H7 (cell line): ENCODE measurements at regions not wholly inside any gene's neighbourhood (a gene's known extent, or its start where the extent isn't known, plus 50 kb on each side); places are given as distances from the start of the nearest gene placed in this dataset.
"Not testable (repeated sequence)": the region's sequence is repeated elsewhere in the genome, so short reads cannot be mapped to it uniquely, and the experiment has no call there.

Experiments
- DNase-seq: peaks from one replicate; pipeline ENCODE4 v3.0.0; 2012
- H3K27me3 ChIP-seq: 2 replicates; pipeline ENCODE4 v1.6.0; 2011; ENCODE audit warnings: mild to moderate bottlenecking, low read length; ENCODE audit not compliant: control insufficient read depth, insufficient read depth
- H3K36me3 ChIP-seq: replicated peaks from 2 replicates; pipeline ENCODE4 v1.5.1; 2011; ENCODE audit warnings: low read length; ENCODE audit not compliant: control insufficient read depth, insufficient read depth
- H3K4me3 ChIP-seq: 2 replicates; pipeline ENCODE4 v1.5.1; 2011; ENCODE audit warnings: low read depth, mild to moderate bottlenecking, control low read depth, low read length, moderate library complexity; ENCODE audit not compliant: insufficient read depth

DNA sequence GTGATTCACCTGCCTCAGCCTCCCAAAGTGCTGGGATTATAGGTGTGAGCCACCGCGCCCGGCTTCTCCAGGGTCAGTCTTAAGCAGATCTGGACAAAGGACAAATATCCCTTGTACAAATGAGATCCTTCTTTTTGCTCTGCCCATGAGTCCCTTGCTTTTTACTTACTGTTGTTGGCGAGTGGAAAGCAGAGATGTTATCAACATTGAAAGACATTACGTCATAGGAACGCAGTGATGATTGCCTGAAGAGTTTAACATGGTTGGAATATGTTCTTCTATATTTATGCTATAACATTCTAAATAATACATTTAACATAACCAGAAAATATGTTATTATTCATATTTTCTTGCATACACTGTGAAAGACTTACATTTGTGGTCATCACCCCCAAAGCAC lies 644.3 kb upstream of the LRRN3 start:
- H3K27me3 ChIP-seq = no peaks in the 10 kb centered on the region
- H3K4me3 ChIP-seq = no peak overlapping the region
- no peaks in the 10 kb centered on the region for H3K36me3 ChIP-seq
- no peak for DNase-seq

DNA sequence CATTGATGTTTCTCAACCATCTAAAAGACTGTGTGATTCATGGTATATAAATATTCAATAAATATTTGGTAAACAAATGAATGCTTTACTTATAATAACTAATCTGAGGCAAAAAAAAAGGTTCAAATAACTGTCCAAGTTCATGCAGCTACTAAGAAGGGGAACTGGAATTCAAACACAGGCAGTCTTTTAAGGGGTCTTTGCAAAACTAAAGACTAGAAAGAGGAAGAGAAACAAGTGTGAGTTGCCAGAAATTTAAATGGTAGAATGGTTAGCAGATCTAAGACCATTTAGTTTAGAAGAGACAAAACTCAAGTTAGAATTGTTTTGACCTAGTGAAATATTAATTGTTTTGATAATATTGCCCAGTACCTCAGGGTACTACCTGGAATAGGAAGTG lies 642.0 kb upstream of the LRRN3 start:
- Histone ChIP-seq H3K4me3 (no peak overlapping the region), H3K36me3 (no peaks in the 10 kb centered on the region), H3K27me3 (no peaks in the 10 kb centered on the region)
- DNase-seq = no peak

DNA sequence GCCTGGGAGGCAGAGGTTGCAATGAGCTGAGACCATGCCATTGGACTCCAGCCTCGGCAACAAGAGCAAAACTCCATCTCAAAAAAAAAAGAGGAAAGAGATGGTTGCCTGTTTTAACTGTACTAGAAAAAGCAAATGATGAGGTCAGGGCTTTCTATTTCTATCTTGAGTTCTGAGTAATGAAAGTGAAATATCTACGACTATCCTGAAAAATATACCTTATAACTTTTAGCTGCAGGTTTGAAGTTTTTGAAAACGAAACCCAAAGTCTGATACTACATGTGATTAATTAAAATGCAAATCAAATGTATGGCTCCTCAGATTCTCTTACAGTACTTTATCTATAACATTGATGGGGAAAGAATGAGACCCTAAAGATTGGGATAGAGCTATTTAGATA lies 636.2 kb upstream of the LRRN3 start:
- no peak for DNase-seq
- no peaks in the 10 kb centered on the region; the same call in 1 of the 2 replicates for H3K36me3 ChIP-seq

DNA sequence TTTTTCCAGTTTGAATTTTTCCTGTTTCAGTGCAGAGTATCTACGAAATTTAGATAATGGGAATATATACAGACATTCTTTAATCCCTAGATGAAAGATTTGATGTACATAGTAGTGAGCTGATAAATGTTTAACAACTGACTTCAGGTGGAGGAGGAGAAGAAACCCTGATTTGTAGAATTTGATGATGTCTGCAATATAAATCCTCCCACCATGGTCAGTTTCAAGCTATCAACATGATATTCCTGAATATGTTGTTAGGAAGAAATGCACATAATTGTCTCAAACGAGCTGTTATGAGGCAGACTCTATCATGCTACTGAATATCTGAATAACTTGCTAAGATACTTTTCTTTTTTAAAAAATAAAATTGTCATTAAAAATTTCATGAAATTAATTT lies 629.3 kb upstream of the LRRN3 start:
- no peaks in the 10 kb centered on the region for H3K27me3 ChIP-seq
- no peak for DNase-seq
- H3K36me3 ChIP-seq = no peaks in the 10 kb centered on the region
- H3K4me3 ChIP-seq = no peak overlapping the region

More for the DNA sequence above, 636.2 kb upstream of the LRRN3 start:
- H3K27me3 ChIP-seq = no peaks in the 10 kb centered on the region
- no peak overlapping the region for H3K4me3 ChIP-seq

DNA sequence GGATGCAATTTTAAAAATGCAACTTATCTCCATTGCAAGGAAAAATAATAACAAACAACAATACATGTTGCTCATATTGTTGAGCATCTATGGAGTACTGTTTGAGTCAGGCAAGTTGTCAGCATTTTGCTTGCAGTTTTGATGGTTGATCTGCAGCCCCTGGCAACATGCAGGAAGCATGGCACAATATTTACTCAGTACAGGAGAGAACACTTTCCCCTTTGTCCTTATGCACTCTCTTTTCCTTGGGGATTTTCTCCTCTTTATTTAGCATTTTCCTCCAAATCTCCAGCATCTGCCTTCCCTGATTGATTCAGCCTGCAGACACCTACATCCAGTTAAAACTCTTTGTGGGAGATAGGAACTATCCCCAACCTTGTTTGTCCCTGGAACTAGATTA lies 620.5 kb upstream of the LRRN3 start:
- Histone ChIP-seq H3K27me3 (no peaks in the 10 kb centered on the region), H3K4me3 (no peak overlapping the region), H3K36me3 (no peaks in the 10 kb centered on the region)
- no peak for DNase-seq

DNA sequence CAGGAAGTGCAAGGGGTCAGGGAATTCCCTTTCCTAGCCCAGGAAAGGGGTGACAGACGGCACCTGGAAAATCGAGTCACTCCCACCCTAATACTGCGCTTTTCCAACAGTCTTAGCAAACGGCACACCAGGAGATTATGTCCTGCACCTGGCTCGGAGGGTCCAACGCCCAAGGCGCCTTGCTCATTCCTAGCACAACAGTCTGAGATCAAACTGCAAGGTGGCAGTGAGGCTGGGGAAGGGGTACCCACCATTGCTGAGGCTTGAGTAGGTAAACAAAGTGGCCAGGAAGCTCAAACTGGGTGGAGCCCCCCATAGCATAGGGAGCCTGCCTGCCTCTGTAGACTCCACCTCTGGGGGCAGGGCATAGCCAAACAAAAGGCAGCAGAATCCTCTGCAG lies 618.5 kb upstream of the LRRN3 start:
- H3K27me3 ChIP-seq, DNase-seq, H3K36me3 ChIP-seq, H3K4me3 ChIP-seq: not testable (repeated sequence)

DNA sequence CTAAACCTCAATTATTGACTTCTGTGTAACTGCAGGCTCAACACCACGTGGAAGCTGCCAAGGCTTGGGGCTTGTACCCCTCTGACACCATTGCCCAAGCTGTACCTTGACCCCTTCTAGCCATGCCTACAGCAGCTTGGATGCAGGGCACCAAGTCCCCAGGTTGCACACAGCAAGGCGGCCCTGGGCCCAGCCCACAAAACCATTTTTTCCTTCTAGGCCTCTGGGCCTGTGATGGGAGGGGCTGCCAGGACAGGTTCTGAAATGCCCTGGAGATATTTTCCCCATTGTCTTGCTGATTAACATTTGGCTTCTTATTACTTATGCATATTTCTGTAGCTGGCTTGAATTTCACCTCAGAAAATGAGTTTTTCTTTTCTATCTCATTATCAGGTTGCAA lies 610.0 kb upstream of the LRRN3 start:
- H3K36me3 ChIP-seq = no peaks in the 10 kb centered on the region
- no peaks in the 10 kb centered on the region for H3K27me3 ChIP-seq
- no peak for DNase-seq
- H3K4me3 ChIP-seq = no peak overlapping the region

DNA sequence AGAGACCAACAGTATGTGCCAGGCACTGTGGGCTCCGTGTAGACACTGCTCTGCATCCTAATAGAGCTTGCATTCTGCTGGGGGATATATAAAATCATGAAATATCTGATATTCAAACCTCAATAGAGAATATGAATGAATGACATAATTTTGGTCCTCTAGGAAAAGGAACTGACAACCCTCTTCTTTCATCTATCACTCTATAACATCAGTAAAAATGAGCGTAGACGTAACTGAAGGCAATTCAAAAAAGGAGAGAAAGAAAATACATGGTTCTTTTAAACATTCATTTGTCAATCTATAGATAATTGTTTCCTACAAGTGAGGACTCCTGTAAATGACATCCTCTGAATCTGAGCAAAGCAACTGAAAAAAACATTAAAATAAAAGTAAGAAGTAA lies 607.4 kb upstream of the LRRN3 start:
- Histone ChIP-seq H3K36me3 (no peaks in the 10 kb centered on the region), H3K4me3 (no peak overlapping the region), H3K27me3 (no peaks in the 10 kb centered on the region)
- DNase-seq = no peak

DNA sequence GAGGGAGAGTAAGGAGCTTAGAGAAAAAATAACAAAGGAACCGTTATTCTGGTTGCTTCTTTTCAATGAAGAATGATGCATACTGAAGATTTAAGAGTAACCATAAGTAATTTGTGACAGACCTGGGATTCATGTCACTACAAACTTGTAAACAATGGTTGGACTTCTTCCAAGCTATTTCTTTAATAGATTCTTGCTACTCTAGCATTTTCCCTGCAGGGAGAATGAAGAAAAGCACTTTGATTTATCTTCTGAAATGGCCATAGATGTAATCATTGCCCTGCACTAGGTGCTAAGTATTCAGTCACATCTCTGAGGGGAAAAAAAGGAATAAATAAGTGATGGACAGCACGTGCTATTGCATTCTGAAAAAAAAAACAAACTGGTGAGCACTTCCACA lies 606.6 kb upstream of the LRRN3 start:
- Histone ChIP-seq H3K4me3 (no peak overlapping the region), H3K27me3 (no peaks in the 10 kb centered on the region), H3K36me3 (no peaks in the 10 kb centered on the region)
- no peak for DNase-seq

DNA sequence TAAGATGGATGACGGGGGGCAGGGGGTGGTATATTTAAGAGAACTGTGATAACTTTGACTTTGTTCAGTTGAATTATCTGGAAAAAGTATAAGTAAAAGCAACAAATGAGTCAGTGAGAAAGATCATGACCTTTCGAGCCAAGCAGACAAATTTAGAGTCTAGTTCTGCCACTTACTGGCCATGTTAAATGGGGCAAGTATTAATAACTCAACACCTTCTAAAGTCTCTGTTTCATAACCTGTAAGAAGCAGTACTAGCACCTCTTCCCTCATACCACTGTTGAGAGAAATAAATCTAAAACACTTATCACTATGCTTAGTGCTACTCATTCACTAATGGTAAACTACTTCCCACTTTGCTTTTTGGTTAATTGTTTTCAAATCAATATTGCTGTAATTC lies 604.4 kb upstream of the LRRN3 start:
- no peaks in the 10 kb centered on the region for H3K36me3 ChIP-seq
- H3K4me3 ChIP-seq = no peak overlapping the region
- H3K27me3 ChIP-seq = no peaks in the 10 kb centered on the region
- DNase-seq = no peak

DNA sequence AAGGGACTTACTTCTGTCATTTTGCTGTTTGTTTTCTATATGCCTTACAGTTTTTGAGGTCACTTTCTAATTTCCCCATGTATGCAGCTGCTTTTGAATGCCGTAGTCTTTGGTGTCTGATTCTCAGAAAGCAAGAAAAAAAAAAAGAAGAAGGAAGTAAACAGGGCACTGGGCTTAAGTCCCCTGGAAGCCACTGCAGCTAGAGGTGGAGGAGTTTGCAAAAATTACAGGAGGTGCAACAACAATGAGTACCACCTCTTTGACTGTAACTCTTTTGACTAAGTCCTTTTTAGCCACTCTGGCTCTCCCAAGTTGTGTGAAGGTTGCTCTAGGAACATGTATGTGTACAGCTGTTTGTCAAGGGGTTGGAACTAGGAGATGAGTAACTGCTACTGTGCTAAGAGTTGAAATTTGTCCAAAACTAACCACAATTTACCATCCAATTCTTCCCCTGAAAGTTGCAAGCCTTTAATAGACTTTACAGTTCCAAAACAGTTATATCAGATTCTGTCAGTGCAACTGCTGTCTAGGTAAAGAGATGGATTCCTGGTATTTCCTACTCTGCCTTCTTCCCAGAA lies 588.0 kb upstream of the LRRN3 start:
- no peaks in the 10 kb centered on the region for H3K36me3 ChIP-seq
- no peak overlapping the region for H3K4me3 ChIP-seq
- no peak for DNase-seq
- no peaks in the 10 kb centered on the region for H3K27me3 ChIP-seq

DNA sequence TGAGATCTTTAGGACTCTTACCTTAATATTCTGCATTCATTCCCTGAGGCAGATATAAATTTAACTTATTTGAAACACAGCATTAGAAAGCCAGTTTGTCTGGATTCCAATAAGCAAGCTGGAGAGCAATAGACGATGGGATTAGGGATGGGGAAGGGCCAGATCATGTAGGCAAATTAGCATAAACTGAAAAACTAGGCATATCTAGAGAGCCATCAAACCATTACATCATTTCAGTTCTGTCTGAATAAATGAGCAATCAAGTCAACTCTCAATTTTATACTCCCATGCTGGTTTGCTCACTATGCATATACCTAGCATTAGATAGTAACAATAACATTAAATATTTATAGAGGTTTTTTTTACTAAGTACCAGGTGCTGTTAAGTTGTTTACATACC lies 583.6 kb upstream of the LRRN3 start:
- Histone ChIP-seq H3K4me3 (no peak overlapping the region), H3K27me3 (no peaks in the 10 kb centered on the region), H3K36me3 (no peaks in the 10 kb centered on the region)
- DNase-seq = no peak

DNA sequence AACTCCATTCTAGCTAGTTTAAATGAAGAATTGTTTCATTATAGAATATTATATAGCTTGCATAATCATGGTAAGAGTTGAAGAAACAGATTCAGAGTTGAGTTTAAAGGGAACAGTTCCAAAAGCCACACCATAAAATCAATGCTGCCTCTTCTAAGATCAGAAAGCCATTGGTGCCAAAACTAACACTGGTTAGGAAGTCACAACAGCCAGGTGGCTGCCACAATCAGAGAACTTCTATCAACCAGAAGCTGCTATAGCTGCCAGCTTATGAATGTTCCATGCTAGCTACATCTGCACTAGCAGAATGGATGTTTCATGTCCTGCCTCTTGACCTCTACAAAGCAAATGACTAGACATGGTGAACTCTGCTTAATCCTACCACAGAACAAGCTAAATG lies 583.1 kb upstream of the LRRN3 start:
- Histone ChIP-seq H3K36me3 (no peaks in the 10 kb centered on the region), H3K27me3 (no peaks in the 10 kb centered on the region), H3K4me3 (no peak overlapping the region)
- no peak for DNase-seq

DNA sequence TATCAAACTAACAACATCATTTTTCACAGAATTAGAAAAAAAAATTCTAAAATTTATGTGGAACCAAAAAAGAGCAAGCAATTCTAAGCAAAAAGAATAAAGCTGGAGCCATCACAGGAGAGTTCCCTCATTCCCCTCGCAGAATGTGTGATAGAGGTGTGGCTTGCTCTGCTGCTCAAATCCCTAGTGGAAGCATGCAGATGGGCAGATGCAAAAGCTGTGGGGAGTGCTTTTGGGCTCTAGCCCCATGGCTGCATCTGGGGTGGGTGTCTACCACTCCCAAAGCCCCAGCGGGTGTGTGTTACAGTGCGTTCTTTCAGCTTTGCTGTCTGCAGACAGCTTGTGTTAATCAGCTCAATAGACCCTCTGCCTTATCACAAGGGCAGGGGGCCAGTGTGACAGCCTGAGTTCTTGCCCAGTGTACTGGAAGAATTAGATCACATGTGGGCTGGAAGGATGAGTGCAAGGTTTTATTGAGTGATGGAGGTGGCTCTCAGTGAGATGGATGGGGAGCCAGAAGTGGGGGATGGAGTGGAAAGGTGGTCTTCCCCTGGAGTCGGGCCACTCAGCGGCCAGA lies 575.9 kb upstream of the LRRN3 start:
- H3K4me3 ChIP-seq, H3K27me3 ChIP-seq, H3K36me3 ChIP-seq, DNase-seq: not testable (repeated sequence)

DNA sequence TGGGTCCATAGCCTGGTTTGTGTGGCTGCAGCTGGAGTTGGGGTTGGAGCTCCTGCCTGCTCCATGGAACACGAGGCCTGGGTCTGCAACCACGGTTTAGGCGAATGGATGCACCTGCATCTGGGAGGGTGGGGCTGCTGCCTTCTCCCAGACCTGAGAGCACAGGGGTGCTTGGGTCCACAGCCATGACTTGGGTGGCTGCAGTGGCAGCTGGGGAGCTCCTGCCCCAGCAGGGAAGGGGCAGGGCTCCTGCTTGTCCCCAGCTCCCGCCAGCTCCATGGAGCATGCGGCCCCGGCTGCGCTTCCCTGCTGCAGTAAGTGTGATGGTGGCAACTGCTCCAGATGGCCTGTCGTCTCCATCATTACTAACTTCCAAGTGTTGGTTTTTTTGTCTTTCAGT lies 571.1 kb upstream of the LRRN3 start:
- H3K27me3 ChIP-seq = no peaks in the 10 kb centered on the region
- H3K36me3 ChIP-seq = no peaks in the 10 kb centered on the region
- DNase-seq = no peak
- no peak overlapping the region for H3K4me3 ChIP-seq

DNA sequence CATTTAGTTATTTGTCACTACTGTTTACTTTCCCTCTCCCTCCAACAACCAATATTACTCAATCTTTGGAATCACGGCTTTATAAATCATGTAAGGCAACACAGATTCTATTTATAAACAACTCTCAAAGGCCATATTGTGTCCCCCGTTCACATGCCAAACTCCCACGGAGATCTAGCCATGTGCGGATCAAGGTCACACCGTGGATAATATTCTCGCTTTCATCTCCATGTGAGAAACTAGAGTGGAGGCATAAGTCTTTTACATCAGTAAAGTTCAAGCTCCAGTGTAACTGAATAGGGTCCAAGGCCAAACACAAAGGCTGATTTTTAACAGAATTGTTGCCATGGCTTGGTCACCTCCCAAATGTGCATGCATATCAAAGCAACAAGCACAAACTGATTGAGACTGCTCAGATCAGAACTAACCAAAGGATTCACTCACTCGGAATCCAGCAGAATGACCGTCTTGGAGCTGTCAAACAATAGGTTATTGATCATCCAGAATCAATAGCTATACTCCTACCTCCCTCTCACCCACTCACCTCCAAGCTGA lies 569.5 kb upstream of the LRRN3 start:
- DNase-seq = no peak
- Histone ChIP-seq H3K36me3 (no peaks in the 10 kb centered on the region), H3K4me3 (no peak overlapping the region), H3K27me3 (no peaks in the 10 kb centered on the region)
